CD4-positive, alpha-beta T cell treated with Interleukin-15 for 4 hours (primary cell): ENCODE measurements at regions not wholly inside any gene's neighbourhood (a gene's known extent, or its start where the extent isn't known, plus 50 kb on each side); places are given as distances from the start of the nearest gene placed in this dataset.

Experiments
- DNase-seq: peaks from one replicate; pipeline ENCODE4 v3.0.0-alpha.2; 2020; ENCODE audit warnings: low spot score

DNA sequence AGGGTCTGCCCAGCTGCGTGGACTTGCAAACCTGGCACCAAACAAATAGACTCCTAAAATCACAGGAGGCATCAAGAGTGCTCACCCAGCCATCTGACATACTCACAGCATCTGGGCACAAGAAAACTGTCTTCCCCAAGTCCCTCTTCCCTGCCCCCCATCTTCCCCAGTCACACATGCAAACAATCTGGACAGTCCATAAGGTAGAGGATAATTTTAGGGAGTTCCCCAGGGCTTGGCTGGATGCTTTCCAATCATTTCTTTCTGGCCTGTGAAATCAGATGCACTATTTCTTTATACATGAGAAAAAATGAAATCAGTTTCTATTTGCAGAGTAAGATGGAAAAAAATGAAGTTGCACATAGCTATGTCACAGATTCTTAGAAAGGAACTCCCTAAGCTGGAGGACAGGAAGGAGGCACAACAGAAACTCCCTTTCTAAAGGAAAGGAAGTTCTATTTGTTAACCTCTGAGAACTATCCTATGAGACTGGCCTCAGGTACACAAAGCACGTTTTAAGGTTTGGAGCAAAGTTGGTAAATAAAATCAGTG lies 342.3 kb downstream of the HNRNPD start:
- DNase-seq = no peak

- no peak for DNase-seq
These were observed 356.1 kb downstream of the HNRNPD start for GRCh38 chr4:82017680-82018079.

DNA sequence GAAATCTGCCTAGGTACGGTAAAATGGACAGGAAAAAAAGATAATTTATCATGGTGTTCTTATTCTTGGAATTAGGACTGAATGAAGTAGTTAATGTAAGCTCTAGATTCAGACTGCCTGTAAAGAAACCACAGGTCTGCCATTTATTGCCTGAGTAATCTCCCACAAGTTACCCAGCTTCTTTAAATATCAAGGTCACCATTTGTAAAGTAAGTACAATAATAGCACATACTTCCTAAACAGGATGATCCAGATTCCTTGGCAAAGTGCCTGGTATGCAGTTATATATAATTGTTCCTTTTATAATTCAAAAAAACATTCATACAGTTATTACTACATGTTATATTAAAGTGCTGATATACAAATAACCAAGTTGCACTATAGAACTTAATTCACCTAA lies 368.6 kb downstream of the HNRNPD start:
- DNase-seq = no peak

GRCh38 chr4:81997313-81997712 lies 376.5 kb downstream of the HNRNPD start:
- DNase-seq = no peak

GRCh38 chr4:81990898-81991297 lies 382.9 kb downstream of the HNRNPD start:
- no peak for DNase-seq

DNA sequence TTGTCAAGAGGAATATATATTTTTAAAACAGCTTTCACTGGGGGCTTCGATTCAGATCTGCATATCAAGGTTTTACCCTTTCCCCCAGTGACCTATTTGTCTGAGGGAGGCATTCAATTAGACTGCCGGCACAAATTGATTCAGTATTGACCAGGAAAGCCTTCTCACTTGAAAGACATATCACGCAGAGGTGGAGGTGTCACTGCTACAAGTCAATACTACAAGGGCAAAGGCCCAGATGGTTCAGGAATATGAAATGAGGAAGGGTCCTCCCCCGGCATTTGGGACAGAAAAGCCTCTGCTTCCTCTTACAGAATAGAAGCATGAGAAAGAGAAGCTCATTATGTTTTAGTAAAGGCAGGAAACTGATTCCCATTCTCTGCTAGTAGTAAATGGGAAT lies 383.6 kb downstream of the HNRNPD start:
- DNase-seq = no peak

- DNase-seq = no peak
These were observed 384.6 kb downstream of the HNRNPD start for GRCh38 chr4:81989202-81989601.

DNA sequence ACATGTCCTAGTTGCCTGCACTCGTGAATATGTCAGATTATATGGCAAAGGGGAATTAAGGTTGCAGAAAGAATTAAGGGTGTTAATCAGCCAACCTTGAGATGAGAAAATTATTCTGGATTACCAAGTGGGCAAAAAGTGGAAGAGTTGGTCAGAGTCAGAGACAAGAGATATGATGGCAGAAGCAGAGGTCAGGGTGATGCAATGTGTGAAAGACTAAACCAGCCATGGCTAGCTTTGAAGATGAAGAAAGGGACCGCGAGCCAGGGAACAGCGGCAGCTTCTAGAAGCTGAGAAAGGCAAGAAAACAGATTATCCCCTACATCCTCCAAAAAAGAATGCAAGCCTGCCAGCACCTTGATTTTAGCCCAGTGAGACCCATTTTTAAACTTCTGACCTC lies 385.6 kb downstream of the HNRNPD start:
- no peak for DNase-seq

DNA sequence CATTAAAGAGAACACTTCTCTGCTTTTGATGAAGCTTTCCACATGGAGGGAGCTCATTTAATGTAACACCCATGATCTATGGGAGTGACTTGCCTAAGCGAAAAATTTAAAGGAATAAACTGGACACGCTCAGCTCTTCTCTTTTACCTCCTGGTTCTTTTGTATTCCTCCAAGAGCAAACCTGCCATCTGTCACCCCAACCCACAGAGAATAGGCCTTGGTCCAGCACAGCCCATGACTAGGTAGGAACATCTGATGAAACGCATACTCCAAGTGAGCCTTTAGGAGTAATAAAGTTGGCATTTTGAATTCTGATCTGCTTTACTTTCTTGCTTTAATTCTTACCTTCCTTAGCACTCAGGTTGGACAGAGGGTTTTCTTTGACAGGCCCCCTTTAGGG lies 389.0 kb downstream of the HNRNPD start:
- DNase-seq = no peak

DNA sequence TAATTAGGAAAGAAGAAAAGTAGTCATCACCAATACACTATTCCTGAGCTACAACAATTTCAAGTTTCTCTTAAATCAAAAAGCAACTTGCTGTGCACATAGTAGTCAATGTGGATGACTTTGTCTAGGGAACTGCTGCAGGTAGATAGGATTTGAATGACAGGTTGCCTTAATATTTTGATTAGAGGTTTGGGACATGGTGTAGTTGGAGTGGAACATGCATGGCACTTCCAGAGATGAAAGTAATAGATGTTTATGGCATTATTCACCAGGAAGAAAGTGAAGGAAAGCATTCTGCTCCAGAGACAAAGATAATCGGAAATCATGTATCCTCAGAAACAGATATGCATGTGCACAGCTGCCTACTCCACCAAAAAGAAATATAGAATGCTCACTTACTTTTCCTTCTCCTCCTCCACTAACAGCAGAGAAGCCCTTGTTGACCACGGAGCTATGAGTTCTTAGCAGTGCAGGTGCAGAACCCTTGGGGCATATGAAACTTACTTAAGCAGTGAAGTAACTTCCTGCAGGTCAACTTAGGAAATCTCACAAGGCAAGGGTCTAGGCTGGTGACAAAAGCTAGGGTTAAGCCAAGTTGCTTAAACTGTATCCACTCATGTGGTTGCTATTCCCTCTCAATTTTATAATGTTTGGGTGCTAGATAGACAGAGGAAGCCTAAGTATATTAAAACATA lies 390.8 kb downstream of the HNRNPD start:
- DNase-seq = no peak

GRCh38 chr4:81981218-81981617 lies 392.6 kb downstream of the HNRNPD start:
- no peak for DNase-seq

DNA sequence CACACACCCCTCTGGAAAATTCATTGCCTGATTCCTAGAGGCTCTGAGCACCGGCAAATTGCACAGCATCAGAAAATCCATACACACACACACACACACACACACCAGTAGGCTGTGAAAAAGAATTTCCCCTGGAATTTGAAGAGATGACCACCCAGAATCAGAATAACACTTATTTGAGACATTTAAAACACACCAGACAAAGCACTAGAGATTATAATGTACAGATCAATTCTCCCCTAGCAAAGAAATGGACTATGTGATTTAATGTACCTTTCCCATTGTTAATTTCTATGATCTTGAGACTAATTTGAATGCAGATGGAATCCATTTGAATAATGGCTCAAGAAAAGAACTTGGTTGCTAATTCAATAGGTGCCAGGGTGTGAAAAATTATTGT lies 399.3 kb downstream of the HNRNPD start:
- DNase-seq = no peak

- DNase-seq = no peak
These were observed 402.0 kb downstream of the HNRNPD start for GRCh38 chr4:81971637-81972381.

GRCh38 chr4:81971061-81971460 lies 402.7 kb downstream of the HNRNPD start:
- DNase-seq = no peak

DNA sequence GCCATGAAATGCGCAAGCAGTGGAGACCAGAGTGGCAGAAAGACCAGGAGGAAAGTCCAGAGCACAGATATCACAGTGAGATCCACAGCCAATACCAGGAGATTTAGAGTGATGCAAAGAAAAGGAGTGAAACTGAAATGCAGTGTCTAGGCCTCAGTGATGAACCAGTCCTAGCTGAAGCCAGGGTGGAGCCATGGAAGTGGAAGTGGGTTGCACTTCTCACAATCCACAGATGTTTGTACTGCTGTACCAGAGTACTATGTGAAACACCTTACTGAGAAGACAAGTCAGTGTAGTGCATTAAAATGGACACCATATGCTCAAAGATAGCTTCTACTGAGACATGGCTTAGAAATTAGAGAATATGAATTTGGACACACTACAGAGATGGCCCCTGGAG lies 403.3 kb downstream of the HNRNPD start:
- DNase-seq = no peak

- no peak for DNase-seq
These were observed 407.1 kb downstream of the HNRNPD start for GRCh38 chr4:81966676-81967075.

- no peak for DNase-seq
These were observed 407.9 kb downstream of the HNRNPD start for GRCh38 chr4:81965911-81966310.

DNA sequence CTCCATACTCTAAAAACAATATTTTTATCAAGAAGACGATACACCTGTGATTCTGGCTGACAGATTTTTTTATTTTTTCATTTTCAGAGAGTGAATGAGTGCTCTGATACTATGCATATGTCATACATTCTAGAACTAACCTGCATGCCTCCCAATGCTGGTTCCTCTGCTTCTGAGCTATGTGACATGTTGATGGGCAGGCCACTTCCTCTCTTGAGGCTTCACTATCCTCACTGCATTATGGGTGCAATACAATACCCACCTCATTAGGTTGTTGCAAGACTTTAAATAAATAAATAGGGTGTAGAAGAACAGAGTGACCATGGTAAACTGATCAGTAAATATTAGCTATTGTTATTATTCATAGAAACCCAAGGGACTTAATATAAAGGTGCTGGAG lies 408.3 kb downstream of the HNRNPD start:
- DNase-seq = no peak

- DNase-seq = no peak
These were observed 410.1 kb downstream of the HNRNPD start for GRCh38 chr4:81963763-81964020.

DNA sequence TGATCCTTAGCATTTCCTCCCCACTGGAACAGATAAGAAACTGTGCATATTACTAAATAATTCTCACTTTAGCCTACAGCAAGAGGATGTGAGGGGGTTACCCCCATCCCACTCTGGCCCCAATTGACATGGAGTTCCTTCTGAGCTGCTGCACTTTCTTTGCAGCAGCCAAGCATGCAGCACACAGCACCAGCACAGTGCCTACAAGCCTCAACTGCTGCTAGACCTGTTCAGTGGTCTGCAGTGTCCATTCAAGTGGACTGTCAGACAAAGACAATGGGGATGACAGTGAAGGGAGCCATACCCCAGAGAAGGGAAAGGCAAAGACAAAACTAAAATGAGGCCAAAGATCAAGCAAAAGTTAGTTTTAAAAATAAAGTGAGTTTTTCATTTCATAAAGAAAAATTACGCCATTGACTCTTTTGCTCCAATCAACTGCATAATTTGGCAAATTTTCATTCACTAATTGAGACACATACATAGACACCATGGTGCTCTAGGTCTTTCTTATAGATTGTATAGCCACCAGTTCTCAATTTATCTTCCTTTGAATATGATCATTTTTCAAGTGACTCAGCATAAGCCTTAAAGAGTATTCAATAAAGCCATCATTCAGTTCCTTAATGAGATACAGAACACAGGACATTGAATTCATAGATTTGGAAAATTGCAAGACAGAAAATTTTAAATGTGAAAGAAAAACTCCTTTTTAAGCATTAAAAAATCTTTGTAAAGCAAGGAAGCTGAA lies 410.6 kb downstream of the HNRNPD start:
- DNase-seq = no peak

DNA sequence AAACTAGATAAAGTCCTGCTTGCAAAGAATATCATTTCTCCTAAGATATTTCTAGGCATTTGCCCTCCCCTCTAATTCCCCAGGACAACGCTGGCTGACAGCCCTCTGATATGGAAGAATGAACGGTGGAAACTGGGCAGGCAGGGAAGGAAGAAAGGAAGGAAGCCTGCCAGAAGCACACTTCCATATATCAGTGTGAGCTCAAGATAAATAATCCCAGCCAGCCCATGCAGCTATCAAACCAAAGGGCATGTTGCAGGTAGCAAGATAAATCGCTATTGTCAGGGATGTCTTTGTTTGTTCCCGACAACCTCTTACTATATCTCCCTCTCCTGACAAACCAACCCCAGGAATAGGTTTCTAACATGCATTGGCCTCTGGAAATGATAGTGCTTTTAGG lies 412.8 kb downstream of the HNRNPD start:
- DNase-seq = no peak

DNA sequence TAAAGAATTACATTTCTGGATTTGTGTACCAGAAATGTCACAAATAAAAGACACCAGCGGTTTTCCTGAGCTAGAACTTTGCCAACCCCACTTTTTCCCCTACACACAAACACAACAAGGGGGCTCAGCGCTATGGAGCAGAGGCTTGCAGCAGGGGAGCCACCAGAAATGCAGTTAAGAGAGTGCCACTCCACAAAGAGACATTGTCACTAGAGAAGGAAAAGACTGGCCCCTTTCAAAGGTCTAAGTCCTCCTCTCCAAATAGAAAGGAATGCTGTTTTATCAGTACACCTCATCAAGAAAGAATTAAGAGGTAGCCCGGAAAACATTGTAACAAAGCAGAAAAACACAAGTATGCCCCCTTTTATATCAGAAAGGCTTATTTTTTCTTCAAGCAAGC lies 419.5 kb downstream of the HNRNPD start:
- DNase-seq = no peak

DNA sequence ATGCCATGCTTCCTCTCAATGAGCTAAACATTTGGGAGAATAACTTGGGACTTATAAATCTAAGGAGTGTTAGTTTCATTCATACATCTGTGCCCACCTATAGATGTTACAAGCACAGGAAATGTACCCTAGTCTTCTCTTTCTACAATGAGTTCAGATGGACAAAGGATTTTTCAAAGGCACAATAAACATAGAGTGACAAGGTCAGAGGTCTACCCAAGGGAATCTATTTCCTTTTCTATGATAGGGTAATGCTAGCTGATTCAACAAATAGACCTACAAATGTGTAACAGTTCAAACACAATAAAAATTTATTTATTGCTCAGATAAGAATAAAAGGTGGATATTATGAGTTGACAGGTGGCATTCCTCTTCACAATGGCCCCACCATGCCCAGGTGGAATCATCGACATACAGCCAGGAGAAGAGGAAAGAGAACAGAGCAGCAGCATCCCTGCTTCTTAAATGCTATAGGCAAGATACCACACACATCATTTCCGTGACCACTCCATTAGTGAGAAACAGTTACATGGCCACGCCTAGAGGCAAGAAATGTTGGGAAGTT lies 421.8 kb downstream of the HNRNPD start:
- no peak for DNase-seq
